HG03060 (cell line): ENCODE measurements at regions not wholly inside any gene's neighbourhood (a gene's known extent, or its start where the extent isn't known, plus 50 kb on each side); places are given as distances from the start of the nearest gene placed in this dataset.

Experiments used
- ATAC-seq: cut with Tn5 transposase; IDR thresholded peaks from one replicate; pipeline ENCODE4 v1.9.1; 2021; ENCODE audit warnings: low read depth, moderate number of reproducible peaks; ENCODE audit not compliant: unreplicated experiment

GRCh38 chr4:66235876-66236275 lies 565.6 kb upstream of the EPHA5 start:
- ATAC-seq = no peak

- ATAC-seq = no peak
Measured at GRCh38 chr4:66229885-66230284, 559.6 kb upstream of the EPHA5 start.

GRCh38 chr4:66225539-66225938 lies 555.2 kb upstream of the EPHA5 start:
- no peak for ATAC-seq

GRCh38 chr4:66223068-66223703 lies 552.9 kb upstream of the EPHA5 start:
- no peak for ATAC-seq

- no peak for ATAC-seq
Measured at GRCh38 chr4:66219401-66219800, 549.1 kb upstream of the EPHA5 start.

- ATAC-seq = no peak
Measured at GRCh38 chr4:66216252-66216651, 546.0 kb upstream of the EPHA5 start.

- ATAC-seq = no peak
Measured at GRCh38 chr4:66212489-66212888, 542.2 kb upstream of the EPHA5 start.

- ATAC-seq = no peak
Measured at GRCh38 chr4:66204534-66205247, 534.4 kb upstream of the EPHA5 start.

GRCh38 chr4:66202870-66203269 lies 532.6 kb upstream of the EPHA5 start:
- no peak for ATAC-seq

GRCh38 chr4:66197451-66197850 lies 527.2 kb upstream of the EPHA5 start:
- ATAC-seq = no peak

GRCh38 chr4:66193487-66193886 lies 523.2 kb upstream of the EPHA5 start:
- ATAC-seq = no peak

GRCh38 chr4:66187175-66187720 lies 517.0 kb upstream of the EPHA5 start:
- ATAC-seq = no peak

GRCh38 chr4:66186095-66186494 lies 515.8 kb upstream of the EPHA5 start:
- no peak for ATAC-seq

- no peak for ATAC-seq
Measured at GRCh38 chr4:66182636-66183035, 512.3 kb upstream of the EPHA5 start.

- ATAC-seq = no peak
Measured at GRCh38 chr4:66178906-66179305, 508.6 kb upstream of the EPHA5 start.

- no peak for ATAC-seq
Measured at GRCh38 chr4:66169341-66169740, 499.1 kb upstream of the EPHA5 start.

GRCh38 chr4:66164869-66165268 lies 494.6 kb upstream of the EPHA5 start:
- ATAC-seq = no peak

GRCh38 chr4:66160606-66161005 lies 490.3 kb upstream of the EPHA5 start:
- no peak for ATAC-seq

GRCh38 chr4:66157594-66157993 lies 487.3 kb upstream of the EPHA5 start:
- ATAC-seq = no peak

GRCh38 chr4:66130042-66130441 lies 459.8 kb upstream of the EPHA5 start:
- ATAC-seq = no peak

- no peak for ATAC-seq
Measured at GRCh38 chr4:66123831-66124413, 453.6 kb upstream of the EPHA5 start.

GRCh38 chr4:66123190-66123589 lies 452.9 kb upstream of the EPHA5 start:
- no peak for ATAC-seq
